HG03064 (cell line): ENCODE measurements at regions not wholly inside any gene's neighbourhood (a gene's known extent, or its start where the extent isn't known, plus 50 kb on each side); places are given as distances from the start of the nearest gene placed in this dataset.
"Not testable (repeated sequence)": the region's sequence is repeated elsewhere in the genome, so short reads cannot be mapped to it uniquely, and the experiment has no call there.

Experiments used
- ATAC-seq: cut with Tn5 transposase; IDR thresholded peaks from one replicate; pipeline ENCODE4 v1.9.1; 2021; ENCODE audit warnings: low read depth; ENCODE audit not compliant: unreplicated experiment

- ATAC-seq: no peak
These were observed 193.1 kb downstream of the OTOL1 start for GRCh38 chr3:161689584-161690298.

DNA sequence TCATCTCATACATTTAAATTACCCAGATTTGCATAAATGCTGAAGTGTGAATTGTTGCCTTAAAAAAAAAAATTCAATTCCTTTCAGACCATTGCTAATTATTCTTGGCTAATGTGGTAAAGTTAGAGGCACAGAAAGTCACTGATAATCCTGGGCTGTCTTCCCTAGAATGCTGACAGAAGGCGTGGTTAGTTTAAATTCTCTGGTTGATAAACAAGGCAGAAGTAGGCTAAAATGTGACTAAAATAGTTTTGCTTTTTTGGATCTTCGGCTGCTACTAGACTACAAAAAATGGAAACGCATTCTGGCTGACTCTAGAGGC is 193.7 kb downstream of the OTOL1 start:
- ATAC-seq: no peak

DNA sequence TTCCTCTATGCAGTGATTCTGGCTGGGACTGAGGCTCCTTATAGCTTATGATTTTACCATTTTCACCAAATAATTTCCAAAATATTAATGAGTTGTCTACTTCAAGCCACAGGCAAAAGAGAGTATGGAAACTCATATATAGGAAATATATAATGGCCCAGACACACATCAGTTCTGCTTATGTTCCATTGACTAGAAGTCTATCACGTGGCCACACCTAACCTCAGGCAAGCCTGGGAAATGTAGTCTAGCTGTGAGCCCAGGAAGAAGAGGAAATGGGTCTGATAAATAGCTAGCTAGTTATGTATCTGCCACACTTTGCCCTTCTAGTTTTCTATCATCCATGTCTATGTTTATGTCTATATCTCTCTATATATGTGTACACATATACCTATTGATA is 195.1 kb downstream of the OTOL1 start:
- ATAC-seq: no peak

- no peak for ATAC-seq
These were observed 198.3 kb downstream of the OTOL1 start for GRCh38 chr3:161694682-161695564.

DNA sequence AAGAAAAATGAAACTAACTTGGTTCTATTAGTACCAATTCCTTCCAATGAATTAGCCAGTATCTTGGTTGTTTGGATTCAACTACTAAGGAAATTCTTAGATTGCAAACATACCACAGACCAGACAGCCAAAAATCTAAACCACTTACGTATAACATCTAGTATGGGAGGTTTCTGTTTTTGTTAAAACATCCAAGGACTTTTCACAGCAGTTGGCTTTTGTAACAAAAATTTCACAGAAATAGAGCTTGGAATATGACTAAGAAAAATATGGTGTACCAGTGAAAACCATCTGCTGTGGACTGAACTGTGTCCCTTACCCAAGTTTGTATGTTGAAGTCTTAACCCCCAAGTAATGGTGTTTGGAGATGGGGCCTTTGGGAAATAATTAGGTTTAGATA is 199.2 kb downstream of the OTOL1 start:
- no peak for ATAC-seq

DNA sequence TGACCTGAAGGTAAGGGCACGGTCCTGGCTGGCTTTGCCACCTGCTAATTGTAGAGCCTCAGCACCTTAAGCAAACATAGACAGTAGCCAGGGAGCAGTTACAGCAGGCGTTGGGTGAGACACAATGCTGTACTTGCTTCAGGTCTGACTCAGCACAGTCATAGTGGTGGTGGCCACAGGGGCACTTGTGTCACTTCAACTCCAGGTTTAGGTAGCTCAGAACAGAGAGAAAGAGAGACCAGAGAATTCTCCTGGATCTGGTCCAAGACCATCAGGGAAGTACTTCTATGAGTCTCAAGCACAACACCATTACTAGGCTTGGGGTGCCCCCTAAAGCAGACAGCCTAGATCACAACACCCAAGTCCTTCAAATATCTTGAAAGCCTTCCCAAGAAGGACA is 204.4 kb downstream of the OTOL1 start:
- no peak for ATAC-seq

- ATAC-seq: not testable (repeated sequence)
These were observed 210.6 kb downstream of the OTOL1 start for GRCh38 chr3:161707253-161707652.

DNA sequence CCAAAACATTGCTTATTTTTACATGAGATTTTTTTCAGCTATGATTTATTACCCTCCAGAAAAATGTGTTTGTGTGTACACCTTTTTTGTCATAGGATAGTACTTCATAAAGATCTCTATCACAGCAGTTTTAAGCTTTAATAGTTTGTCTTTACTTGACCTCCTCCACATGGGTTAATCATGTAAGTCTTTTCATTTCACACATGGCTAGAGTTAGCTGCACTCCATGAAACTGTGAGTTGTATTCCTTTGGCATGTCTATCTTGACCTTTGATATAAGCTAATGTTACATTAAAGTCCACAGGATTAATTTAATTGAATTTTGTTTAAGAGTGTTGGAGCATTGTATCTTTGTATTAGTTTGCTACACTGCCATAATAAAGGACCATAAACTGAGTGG is 217.1 kb downstream of the OTOL1 start:
- no peak for ATAC-seq

- no peak for ATAC-seq
These were observed 235.4 kb downstream of the OTOL1 start for GRCh38 chr3:161731968-161732367.

DNA sequence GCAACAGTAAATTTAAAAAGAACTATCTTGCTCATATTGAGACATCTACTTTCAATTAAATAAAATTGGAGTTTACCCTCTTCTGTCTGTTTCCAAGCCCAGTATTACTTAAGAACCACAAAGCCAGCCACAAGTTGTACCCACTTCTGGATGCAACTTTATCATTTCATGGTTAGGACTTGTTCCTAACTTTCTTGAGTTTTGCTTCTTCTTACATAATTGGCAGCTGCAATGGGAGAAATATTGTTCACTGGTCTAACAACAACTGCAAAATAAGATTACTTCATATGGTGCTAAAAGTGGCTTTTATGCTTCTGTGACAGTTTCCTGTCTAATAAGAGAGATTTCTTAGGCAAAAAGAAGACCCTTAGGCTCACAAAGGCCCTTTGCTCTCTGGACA is 240.6 kb downstream of the OTOL1 start:
- ATAC-seq: no peak

GRCh38 chr3:161740421-161740820 is 243.8 kb downstream of the OTOL1 start:
- no peak for ATAC-seq

GRCh38 chr3:161744366-161744765 is 247.8 kb downstream of the OTOL1 start:
- no peak for ATAC-seq

GRCh38 chr3:161745741-161746140 is 249.1 kb downstream of the OTOL1 start:
- ATAC-seq: no peak

DNA sequence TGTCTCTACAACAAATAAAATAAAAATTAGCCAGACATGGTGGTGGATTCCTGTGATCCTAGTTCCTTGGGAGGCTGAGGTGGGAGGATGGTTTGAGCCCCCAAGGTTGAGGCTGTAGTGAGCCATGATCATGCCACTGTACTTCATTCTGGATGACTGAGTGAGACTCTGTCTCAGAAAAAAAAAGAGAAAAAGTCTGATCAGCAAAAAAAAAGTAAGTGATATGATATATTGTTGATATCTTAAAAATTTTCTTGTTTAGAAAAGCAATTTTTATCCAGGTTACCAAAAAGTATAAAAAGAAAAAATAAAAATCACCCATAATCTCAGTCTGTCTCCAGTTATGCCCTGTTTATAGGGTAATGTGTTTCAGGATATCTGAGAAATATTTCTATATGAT is 251.4 kb downstream of the OTOL1 start:
- ATAC-seq: no peak

- no peak for ATAC-seq
These were observed 257.9 kb downstream of the OTOL1 start for GRCh38 chr3:161754420-161755053.

GRCh38 chr3:161759444-161759843 is 262.8 kb downstream of the OTOL1 start:
- ATAC-seq: no peak

DNA sequence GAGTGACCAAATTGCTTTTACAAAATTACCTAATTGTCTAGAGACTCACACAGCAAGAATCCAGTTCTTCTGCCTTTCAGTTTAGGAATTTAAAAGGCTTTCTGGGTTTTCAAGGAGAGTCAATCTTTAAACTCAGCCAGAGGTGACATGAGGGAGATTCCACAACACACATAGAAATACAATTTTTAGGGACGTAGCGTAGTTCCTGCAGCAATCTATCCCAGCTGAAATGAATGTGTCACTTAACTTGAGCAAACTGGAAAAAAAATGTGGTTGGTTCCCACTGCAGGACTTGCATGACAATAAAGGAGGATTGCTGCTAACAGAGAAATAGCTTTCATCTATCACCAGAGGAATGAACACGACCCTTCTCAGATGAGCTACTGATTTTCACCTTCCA is 269.7 kb downstream of the OTOL1 start:
- ATAC-seq: no peak

DNA sequence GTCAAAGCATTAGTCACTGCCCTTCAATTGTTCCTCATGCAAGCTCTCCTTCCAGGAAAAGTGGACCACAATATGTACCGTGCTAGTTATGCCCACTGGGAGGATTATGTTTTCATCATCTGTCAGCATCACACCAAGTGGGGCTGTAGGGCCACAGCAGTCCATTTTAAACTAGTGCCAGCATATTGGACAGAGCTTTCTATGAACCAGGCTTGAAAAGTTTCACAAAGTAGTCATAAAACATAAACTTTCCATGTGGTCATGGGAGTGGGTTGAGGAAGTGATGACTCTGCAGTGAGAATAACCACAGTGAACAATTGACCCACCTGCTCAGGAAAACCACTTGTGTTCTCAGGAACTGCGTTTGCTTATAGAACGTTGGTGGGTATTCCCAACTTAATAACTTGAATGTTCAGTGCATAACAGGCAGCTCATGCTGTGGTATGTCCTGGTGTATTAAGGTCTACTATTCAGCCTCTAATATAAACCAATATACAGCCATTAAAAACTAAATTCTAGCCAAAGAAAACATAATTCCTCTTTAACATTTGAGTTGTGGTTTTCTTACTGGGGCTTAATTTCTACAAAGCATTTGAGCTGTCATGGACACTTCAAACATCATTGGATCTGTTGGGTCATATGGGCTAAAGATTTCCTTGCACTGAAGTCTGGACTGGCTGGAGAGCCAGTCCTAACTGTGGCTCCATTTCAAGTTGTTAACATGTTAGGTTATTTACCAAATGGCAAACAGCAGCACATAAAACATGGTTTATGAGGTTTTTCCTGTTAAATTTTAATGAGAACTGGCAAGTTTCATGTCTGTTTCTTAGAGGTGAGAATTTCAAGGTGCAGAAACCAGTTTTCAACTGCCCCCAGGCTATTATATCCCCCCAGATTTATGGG is 274.1 kb downstream of the OTOL1 start:
- ATAC-seq: peak; percentile 80

- ATAC-seq: no peak
These were observed 284.8 kb downstream of the OTOL1 start for GRCh38 chr3:161781381-161781780.

GRCh38 chr3:161793194-161793930 is 296.8 kb downstream of the OTOL1 start:
- ATAC-seq: no peak
